ENCODE measurements at regions not wholly inside any gene's neighbourhood (a gene's known extent, or its start where the extent isn't known, plus 50 kb on each side); places are given as distances from the start of the nearest gene placed in this dataset.
"Not testable (repeated sequence)": the region's sequence is repeated elsewhere in the genome, so short reads cannot be mapped to it uniquely, and the experiment has no call there.

GRCh38 chr3:34013818-34014570 lies 215.6 kb downstream of the PDCD6IP start:
- no peak for FAIRE-seq

- FAIRE-seq: no peak
Measured at GRCh38 chr3:34015204-34016142, 217.0 kb downstream of the PDCD6IP start.

- FAIRE-seq: no peak
Measured at GRCh38 chr3:34016925-34017587, 218.6 kb downstream of the PDCD6IP start.

GRCh38 chr3:34017757-34018156 lies 219.3 kb downstream of the PDCD6IP start:
- no peak for FAIRE-seq

- FAIRE-seq: no peak
Measured at GRCh38 chr3:34019158-34019557, 220.7 kb downstream of the PDCD6IP start.

GRCh38 chr3:34020170-34020569 lies 221.7 kb downstream of the PDCD6IP start:
- FAIRE-seq: no peak

GRCh38 chr3:34020726-34021680 lies 222.6 kb downstream of the PDCD6IP start:
- FAIRE-seq: no peak

GRCh38 chr3:34022147-34022546 lies 223.7 kb downstream of the PDCD6IP start:
- no peak for FAIRE-seq

- FAIRE-seq: no peak
Measured at GRCh38 chr3:34024447-34025240, 226.2 kb downstream of the PDCD6IP start.

- FAIRE-seq: no peak
Measured at GRCh38 chr3:34033839-34034238, 235.4 kb downstream of the PDCD6IP start.

- no peak for FAIRE-seq
Measured at GRCh38 chr3:34034840-34035239, 236.4 kb downstream of the PDCD6IP start.

GRCh38 chr3:34035775-34036174 lies 237.3 kb downstream of the PDCD6IP start:
- no peak for FAIRE-seq

GRCh38 chr3:34037260-34037659 lies 238.8 kb downstream of the PDCD6IP start:
- no peak for FAIRE-seq

- no peak for FAIRE-seq
Measured at GRCh38 chr3:34038131-34038530, 239.7 kb downstream of the PDCD6IP start.

- FAIRE-seq: no peak
Measured at GRCh38 chr3:34046154-34046553, 247.7 kb downstream of the PDCD6IP start.

GRCh38 chr3:34053626-34054025 lies 255.2 kb downstream of the PDCD6IP start:
- FAIRE-seq: no peak

- FAIRE-seq: no peak
Measured at GRCh38 chr3:34056181-34056910, 257.9 kb downstream of the PDCD6IP start.

- FAIRE-seq: no peak
Measured at GRCh38 chr3:34056951-34057390, 258.5 kb downstream of the PDCD6IP start.

- FAIRE-seq: not testable (repeated sequence)
Measured at GRCh38 chr3:34060995-34061394, 262.6 kb downstream of the PDCD6IP start.

GRCh38 chr3:34065901-34066300 lies 267.5 kb downstream of the PDCD6IP start:
- FAIRE-seq: no peak

- no peak for FAIRE-seq
Measured at GRCh38 chr3:34066328-34066727, 267.9 kb downstream of the PDCD6IP start.

Measured in G401.6 (cell line).